SHP77 (cell line): ENCODE measurements at regions not wholly inside any gene's neighbourhood (a gene's known extent, or its start where the extent isn't known, plus 50 kb on each side); places are given as distances from the start of the nearest gene placed in this dataset.
"Not testable (repeated sequence)": the region's sequence is repeated elsewhere in the genome, so short reads cannot be mapped to it uniquely, and the experiment has no call there.

Source experiments
- DNase-seq, 2 experiments: peaks; one replicate each; lab custom pipeline; 2025; lab: John Stamatoyannopoulos, UW

DNA sequence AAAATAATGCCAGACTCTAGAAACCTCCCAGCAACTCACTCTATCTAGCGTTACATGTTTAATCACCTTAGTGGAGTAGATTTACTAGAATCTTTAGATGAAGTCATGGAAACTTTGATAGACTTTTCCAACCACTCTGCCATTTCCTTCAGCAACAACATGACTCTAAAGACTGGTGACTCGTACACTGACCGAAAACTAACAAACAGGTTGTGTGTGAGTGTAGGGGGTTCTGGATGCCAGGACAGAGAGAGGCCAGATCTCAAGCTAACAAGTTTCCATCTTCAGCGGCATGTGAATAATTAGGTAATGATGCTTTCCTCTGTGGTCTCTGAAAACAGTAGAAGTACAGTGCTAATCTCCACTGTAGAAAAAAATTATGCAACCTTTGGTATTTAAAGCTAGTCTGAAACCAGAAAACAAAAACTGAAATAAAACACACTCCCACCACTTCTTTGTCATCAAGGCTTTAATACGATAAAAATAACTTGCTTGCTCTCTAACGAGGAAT, 286.4 kb downstream of the PRDM5 start:
- DNase-seq: no peak

DNA sequence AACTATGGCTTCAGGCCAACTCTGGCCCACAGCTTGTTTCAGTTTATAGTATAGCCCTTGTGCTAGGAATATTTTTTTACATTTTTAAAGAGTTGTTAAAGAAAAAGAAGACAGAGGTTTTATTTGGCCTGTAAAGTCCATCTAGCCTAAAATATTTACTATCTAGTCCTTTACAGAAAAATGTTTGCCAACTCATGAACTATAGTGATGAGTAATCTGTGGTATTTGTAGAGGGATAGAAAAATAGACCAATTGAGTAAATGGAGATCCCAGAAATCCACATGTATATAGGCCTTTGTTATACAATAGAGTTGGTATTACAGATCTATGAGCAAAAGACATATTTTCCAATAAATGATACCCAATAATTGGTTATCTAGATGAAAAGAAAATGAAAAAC, 288.7 kb downstream of the PRDM5 start:
- no peak for DNase-seq

DNA sequence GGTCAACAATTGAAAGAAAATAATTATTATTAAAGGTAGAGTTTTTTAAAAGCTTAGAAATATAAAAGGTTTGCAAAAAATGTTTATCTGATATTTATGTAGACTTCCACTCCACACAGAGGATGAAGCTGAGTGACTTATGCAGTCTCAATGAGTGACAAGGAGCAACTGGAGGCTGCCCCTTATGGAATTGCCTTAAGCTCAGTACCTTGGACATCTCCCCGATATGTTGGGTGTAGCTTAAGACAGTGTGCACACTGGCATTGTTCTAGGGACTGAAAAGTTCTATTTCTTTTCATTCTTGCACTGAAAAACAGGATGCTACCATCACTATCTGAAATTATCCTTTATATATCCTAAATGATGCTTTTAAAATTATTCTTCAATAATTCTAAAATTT, 292.1 kb downstream of the PRDM5 start:
- no peak for DNase-seq

DNA sequence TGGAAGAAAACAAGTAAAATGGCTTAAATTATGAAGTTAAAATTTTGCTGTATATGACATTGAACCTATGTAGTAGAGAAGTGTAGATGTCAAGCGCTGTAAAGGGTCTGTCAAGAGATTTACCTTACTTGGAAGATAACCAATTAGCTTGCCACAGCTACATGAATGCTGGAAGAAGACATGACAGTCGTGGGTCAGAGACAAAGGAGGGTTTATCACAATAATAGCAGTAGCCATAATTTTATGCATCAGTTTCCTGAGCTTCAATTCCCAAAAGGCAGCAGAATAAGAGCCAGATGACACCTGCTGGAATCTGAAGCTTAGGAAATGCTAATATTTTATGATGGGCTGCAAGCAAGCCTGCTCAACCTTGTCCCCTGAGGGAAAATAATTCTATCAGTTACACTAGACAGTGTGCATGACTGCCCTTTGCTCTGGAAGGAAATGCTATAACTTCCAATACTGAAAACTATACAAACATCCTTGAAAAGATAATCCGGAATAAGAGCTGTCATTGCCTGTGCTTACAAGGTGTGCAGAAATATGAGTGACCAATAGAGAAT, 292.9 kb downstream of the PRDM5 start:
- DNase-seq: no peak

DNA sequence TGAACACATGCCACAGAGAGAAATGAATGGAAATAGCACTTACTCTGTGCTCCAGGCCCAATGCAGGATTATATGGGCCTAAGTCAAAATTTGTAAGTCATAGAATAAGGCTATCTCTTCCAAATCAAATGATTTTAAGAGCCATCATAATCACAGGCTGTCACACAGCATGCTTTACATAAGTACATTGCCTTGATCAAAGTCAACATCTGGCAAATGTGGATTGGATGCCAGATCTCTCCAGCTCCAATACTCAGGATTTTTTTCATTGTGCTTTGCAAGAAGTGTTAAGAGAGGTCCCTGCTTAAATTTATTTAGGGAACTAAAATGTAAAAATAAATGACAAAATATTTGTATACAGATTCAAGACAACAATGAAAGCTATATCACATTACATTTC, 299.9 kb downstream of the PRDM5 start:
- DNase-seq: no peak

DNA sequence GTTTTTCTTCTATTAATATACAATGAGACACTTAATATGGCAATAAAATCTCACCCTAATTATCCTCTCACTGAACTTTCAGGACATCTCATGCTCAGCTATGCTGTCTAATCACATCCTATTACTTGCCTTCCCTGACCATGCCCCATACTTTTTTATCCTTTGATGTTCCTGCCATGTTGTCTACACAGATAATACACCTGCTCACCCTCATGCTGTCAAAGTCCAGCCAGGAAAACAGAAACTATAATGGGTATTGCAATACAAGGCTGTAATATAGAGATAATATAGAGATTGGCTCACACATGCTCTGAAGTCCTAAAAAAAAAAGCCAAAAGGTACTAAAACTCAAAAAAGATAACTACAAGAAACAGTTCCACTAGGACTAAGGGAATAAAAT, 305.4 kb downstream of the PRDM5 start:
- no peak for DNase-seq

DNA sequence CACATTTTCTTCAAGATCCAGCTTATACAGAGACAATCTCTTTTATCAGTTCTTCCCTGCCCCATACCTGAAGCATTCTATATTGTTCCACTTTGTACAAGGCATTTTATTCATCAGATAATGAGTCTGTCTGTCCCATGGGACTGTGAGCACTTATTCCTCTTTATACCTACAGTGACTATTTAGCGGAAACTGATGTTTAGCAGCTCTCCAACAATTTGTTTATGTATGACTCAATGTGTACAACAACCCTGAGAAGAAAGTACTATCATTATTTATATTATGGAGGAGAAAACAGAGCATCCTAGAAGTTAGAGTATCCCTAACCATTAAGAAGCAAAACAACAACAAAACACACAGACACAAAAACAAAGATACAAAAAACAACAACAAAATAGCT, 306.5 kb downstream of the PRDM5 start:
- DNase-seq: no peak

DNA sequence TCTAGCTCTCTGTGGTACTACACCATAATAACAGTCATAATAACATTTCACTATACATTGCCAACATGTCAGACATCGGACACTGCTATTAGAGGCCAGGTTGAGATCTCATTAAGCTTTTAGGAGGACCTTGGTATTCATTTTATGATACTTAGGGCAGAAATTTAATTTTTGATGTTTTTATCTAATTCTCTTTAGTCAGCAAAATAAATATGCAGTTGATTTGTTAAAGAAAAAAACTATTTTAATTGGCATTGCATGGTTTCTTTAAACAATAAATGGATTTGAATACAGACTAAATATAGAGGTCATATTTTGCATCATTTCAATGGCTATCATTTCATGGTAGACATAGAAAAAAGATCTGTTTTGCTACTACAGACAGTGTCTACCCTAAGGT, 308.7 kb downstream of the PRDM5 start:
- DNase-seq: no peak

DNA sequence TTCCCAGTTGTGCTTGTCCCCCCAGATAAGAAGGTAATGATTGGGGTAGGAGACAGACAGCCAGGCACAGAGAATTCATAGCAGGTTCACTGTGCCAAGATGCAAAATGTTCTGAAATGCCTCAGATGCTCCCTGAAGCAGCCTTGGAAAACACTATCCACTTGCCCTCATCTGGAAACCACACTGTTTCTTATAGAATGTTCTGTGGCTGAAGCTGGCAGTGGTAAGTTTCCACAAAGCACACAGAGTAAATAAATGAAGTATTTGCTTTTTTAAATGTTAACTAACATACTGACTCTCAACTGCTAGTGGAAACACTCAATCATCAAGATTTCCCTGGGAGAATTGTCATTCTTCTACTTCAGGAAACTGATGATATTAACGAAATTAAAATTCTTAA, 311.4 kb downstream of the PRDM5 start:
- no peak for DNase-seq

DNA sequence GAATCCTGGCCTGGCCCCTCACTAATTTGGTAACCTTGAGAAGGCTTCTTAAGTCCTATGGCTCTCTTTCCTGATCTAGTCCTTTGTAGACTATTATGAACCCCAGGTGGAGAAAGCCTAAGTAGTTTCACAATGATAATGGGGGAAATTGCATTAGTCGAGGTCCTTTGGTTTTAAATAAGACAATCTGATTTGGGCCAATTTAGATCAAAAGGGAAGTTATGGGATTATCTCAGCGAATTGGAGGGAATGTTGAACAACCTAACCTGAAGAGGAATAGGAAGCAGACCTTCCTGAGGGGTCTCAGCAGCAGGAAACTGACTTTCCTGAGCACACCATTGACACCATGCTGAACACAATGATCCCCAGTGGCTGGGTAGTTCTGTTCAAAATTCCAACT, 331.5 kb downstream of the PRDM5 start:
- no peak for DNase-seq

DNA sequence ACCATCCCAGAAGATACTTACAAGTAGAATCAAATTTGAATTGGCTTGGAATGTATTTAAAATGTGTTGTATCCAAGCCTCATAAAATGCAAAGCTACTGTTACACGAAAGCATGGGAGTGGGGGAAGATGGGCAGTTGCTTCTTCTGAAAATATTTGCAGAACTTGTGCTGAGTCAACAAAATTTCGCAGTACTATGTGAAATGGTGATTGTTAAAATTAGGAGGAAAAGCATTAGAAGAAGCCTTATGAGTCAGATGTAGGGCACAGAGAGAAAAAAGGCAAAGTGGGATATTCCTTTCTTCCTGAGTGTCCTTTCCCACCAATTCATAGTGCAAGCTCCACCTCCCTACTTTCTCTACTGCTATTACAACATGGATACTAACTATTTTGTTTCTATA, 332.7 kb downstream of the PRDM5 start:
- DNase-seq: no peak

DNA sequence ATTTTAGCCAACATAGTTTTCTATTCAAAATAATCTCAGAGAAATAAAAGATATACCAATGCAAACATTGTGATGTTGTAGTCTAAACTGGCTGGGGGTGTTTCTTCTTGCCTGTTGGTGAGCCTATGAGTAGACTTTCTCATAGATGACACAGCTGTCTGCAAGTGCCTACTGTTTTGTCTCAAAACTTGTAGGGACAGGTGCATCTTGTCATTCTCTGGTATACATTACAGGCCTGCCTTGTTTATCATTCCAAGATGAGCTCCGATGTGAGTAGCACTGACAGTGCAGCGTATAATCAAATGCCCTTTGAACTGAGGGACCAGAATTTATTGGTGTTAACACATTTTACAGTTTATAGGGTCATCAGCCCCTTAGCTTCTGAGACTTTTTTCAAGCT, 353.8 kb downstream of the PRDM5 start:
- DNase-seq: peak; percentile 21 to 49

DNA sequence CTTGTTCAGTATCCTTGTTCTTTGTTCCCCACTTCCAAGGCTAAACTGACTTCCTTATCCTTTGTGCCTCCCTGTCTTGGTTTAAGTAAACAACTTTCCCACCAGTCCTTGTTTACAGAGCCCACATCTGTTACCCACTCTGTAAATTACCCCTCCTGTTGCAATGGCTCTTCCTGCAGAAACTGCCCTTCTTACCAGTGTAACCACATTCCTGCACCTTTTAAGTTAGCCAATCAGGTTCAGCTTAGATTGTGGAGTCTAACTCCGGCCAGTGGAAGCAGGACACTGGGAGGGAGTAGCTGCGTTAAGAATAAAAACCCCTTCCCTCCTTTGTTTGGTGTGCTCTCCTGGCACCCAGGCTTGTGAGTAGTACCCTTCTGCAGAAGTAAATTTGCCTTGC, 360.9 kb downstream of the PRDM5 start:
- DNase-seq: no peak

DNA sequence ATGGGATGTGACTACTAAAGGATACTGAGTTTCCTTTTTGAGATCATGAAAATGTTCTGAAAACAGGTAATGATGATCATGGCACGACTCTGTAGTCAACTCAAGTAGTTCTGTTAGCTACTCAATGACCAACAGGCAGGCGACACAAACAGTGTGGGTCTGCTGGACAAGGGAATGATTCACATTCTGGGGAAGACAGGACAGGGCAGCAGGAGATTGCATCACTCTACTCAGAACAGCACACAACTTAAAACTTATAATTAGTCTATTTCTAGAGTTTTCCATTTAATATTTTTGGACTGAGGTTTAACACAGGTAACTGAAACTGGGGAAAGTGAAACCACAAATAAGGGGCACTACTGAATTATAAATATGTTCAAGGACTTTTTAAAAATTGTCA, 365.2 kb downstream of the PRDM5 start:
- no peak for DNase-seq

DNA sequence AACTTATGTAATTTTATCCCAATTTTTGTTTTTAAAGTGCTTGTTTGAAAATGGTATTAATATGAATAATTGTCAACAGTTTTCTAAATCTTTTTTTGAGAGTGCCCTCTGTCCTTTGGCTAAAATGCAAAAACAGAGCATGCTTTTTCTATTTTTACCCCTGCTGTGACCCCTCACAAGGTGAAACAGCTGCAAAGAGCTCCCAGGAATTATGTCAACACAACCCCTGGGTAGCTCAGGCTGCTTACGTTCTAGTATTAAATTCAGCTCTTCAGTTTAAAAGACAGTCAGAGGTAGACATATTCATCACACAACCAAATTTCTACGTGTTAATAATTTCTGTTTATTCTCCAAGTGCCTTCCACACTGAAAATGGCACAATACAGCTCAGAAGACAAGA, 367.5 kb downstream of the PRDM5 start:
- DNase-seq: peak; percentile 24 to 39

DNA sequence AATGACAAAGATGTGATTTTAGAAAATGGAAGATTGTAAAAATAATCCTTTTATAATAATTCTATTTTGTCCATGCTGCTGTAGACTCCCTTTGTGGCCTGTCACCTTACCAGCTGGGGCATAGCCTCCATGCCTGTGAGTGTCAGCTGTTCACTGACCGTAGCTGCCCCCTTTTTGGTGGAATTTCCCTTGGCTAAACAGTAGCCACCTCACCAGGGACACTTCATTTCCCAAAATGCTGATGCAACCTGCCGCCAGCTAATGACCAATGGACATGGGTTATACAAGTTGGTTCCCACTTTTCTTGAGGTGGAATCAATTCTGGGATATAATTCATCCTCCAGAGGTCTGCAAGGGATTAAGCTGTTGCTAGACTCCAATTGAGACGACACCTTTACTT, 368.4 kb downstream of the PRDM5 start:
- DNase-seq: no peak

DNA sequence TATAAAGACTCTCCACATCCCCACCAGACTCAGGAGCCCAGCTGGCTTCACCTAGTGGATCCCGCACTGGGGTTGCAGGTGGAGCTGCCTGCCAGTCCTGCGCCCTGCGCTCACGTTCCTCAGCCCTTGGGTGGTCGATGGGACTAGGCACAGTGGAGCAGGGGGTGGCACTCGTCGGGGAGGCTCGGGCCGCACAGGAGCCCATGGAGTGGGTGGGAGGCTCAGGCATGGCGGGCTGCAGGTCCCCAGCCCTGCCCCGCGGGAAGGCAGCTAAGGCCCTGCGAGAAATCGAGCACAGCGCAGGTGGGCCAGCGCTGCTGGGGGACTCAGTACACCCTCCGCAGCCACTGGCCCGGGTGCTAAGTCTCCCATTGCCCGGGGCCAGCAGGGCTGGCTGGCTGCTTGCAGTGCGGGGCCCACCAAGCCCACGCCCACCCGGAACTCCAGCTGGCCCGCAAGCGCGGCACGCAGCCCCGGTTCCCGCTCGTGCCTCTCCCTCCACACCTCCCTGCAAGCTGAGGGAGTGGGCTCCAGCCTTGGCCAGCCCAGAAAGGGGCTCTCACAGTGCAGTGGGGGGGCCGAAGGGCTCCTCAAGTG, 371.8 kb downstream of the PRDM5 start:
- not testable (repeated sequence) for DNase-seq

DNA sequence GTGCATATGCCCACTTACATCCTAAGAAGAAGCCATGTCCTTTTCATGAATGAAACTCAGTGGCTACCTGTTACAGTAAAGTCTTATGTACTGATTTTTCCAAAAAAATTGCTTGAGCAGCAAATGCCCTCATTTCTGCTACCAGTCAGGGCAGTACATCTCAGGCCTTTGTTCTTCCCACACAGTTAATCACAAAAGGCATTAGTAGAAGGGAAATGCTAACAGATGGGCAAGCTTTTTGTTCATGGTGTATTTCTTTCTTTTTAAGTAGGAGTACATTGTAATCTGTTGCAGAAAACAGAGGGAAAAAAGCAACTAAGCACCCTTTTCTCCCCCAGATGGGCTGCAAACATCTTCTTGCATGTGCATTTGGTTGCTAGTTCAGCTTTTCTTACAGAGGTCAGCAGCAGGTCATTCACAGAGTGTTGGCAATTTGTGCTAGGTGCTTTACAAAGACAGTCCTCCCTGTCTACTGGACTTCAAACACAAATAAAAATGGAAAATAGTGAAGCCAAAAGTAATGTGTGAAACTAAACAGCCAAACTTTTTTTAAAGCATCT, 373.4 kb downstream of the PRDM5 start:
- DNase-seq: no peak

DNA sequence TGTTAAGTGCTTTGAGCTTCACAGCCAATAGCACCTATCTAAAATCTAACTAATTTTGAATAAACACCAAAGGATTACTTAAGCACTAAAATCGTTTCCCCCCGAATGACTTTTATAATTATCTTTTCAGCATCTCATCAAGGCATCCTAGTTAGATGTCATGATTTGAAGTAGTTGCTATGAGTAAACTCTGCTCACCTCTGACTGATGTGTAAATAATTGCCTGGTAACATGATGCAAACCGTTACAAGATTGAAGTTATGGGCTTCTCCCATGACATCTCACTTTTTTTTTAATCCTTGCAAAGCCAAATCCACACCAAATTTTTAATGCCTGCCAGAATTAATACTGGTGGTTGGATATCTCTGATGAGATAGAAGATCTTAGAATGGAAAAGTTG, 377.1 kb downstream of the PRDM5 start:
- DNase-seq: no peak

DNA sequence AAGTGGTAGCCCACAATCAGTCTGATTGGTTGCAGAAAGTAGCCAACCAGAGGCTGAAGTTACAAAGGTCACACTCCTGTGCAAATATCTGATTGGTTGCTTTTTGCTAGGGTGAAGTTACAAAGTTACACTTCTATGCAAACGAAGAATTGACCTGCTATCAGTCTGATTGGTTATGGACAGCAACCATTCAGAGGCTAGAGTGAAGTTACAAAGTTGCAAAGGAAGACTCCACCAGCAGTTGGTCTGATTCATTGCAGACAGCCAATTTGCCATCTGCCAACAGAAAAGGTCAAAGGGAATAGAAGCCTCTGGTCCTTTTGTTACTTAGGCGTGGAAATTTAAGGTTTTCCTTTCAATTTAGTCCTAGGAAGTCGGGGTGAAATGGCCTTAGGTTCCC, 377.7 kb downstream of the PRDM5 start:
- DNase-seq: no peak

DNA sequence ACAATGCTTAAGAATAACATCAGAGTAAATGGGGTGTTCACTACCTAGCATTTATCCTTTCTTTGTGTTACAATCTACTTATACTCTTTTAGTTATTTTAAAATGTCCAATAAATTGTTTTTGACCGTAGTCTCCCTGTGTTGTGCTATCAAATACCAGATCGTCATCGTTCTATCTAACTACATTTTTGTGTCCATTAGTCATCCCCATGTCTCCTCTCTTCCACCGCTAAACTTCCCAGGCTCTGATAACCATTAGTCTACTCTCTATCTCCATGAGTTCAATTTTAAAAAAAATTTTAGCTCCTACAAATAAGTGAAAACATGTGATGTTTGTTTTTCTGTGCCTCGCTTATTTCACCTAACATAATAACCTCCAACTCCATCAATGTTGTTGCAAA, 381.9 kb downstream of the PRDM5 start:
- no peak for DNase-seq

DNA sequence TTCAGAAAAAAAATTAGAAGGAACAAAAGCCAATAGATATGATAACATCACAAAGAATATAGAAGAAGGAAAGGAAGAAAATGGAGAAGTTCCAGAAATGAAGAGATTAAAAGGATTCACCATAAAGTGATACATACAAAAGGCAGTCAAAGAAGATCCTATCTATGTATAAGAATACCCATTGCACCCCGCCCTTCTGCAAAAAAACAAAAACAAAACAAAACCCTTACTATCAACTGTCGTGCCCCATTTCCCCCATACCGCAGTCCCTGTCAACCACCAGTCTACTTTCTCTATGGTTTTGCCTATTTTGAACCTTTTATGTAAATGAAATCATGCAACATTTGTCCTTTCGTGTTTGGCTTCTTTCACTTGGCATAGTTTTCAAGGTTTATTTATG, 385.6 kb downstream of the PRDM5 start:
- DNase-seq: no peak

DNA sequence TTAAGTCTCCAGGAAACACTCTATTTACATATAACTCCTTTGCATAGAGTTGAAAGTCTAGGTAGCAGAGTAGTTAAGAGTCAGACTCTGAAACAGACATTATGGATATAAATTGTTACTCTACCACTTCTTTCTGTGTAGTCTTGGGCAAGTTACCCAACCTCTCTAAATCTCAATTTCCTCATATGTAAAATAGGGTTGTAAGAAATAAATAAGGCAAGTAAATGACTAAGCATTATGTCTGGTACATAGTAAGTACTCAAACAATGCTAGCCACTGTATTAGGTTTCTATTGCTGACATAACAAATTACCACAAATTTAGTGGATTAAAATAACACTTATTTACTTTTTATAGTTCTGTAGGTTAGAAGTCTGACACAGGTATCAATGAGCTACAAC, 394.1 kb downstream of the PRDM5 start:
- DNase-seq: no peak

DNA sequence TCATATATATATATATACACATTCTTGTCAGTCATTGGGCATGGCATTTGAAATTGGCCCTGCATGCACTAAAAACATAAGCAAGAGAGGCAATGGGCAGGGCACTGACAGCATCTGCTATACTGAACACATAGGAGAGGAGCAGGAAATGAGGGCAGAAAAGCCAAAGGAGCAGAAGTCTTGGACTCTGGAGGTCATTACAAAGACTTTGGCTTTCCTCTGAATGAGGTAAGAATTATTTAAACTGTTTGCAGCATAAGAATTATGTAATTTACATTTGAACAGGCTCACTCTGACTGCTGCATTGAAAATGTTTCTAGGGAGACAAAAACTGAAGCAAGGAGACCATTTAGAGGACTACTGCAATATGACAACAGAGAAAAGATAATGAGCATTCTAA, 396.5 kb downstream of the PRDM5 start:
- no peak for DNase-seq
